H1 (cell line): ENCODE measurements at regions not wholly inside any gene's neighbourhood (a gene's known extent, or its start where the extent isn't known, plus 50 kb on each side); places are given as distances from the start of the nearest gene placed in this dataset.

Source experiments
- CTCF ChIA-PET: fragments of 300-600 bp; sonication (Branson Sonifier 250); formaldehyde crosslinking; loops from one replicate; lab custom pipeline; 2021; ENCODE audit not compliant: partially characterized antibody; lab: Charles Lee
- POLR2A ChIA-PET: fragments of 300-600 bp; sonication (Branson Sonifier 250); formaldehyde crosslinking; loops from one replicate; lab custom pipeline; 2021; ENCODE audit warnings: inconsistent platforms; ENCODE audit not compliant: partially characterized antibody; lab: Charles Lee
- DNase-seq, 2 experiments: peaks; one replicate each; pipeline versions ENCODE4 v3.0.0 to v3.0.0-alpha.2; 2010 to 2022; ENCODE audit warnings: low spot score in 2 of 2, low read depth in 1 of 2, mixed read lengths in 1 of 2
- FAIRE-seq: peaks from 2 replicates; lab custom pipeline; 2011; peaks lifted over from hg19 to GRCh38; lab: Jason Lieb, UNC
- H2AFZ ChIP-seq: 2 replicates; pipeline ENCODE4 v1.8.1; 2012; ENCODE audit warnings: low read length, inconsistent platforms
- H2AK5ac ChIP-seq: 2 replicates; pipeline ENCODE4 v1.6.1; 2013; ENCODE audit warnings: low read depth, low read length
- H2BK120ac ChIP-seq: replicated peaks from 2 replicates; pipeline ENCODE3; 2013; ENCODE audit warnings: low read depth, low read length, inconsistent platforms
- H2BK12ac ChIP-seq: 2 replicates; pipeline ENCODE4 v1.6.1; 2013; ENCODE audit warnings: low read depth, low read length
- H2BK15ac ChIP-seq: 2 replicates; pipeline ENCODE4 v1.6.1; 2013; ENCODE audit warnings: low read length
- H2BK20ac ChIP-seq: 2 replicates; pipeline ENCODE4 v1.6.1; 2013; ENCODE audit warnings: low read length
- H2BK5ac ChIP-seq: 2 replicates; pipeline ENCODE4 v1.6.1; 2013; ENCODE audit warnings: low read depth, low read length
- H3K14ac ChIP-seq: 2 replicates; pipeline ENCODE4 v1.6.1; 2013; ENCODE audit warnings: inconsistent platforms; ENCODE audit not compliant: insufficient read length
- H3K18ac ChIP-seq: 2 replicates; pipeline ENCODE4 v1.6.1; 2013; ENCODE audit warnings: low read length; ENCODE audit errors: extremely low read depth
- H3K23ac ChIP-seq: 2 replicates; pipeline ENCODE4 v1.6.1; 2013; ENCODE audit warnings: inconsistent platforms; ENCODE audit not compliant: insufficient read length
- H3K23me2 ChIP-seq: 2 replicates; pipeline ENCODE4 v1.6.1; 2013; ENCODE audit warnings: low read depth, low read length
- H3K27ac ChIP-seq: 2 replicates; pipeline ENCODE4 v1.6.1; 2011; ENCODE audit warnings: low read depth, low read length, inconsistent platforms
- H3K27me3 ChIP-seq, 4 experiments: replicated peaks in 1 of 4; 1 replicate in 1 of 4; 2 replicates in 3 of 4; pipeline versions ENCODE4 v1.6.1 to v1.8.1; 2011 to 2013; ENCODE audit warnings: low read length in 3 of 4, mild to moderate bottlenecking in 3 of 4, inconsistent platforms in 2 of 4, mixed read lengths in 2 of 4, moderate library complexity in 1 of 4; ENCODE audit not compliant: control insufficient read depth in 3 of 4, insufficient read depth in 3 of 4; ENCODE audit errors: extremely low read depth in 1 of 4
- H3K36me3 ChIP-seq, 4 experiments: 2 replicates each; pipeline versions ENCODE4 v1.6.1 to v1.8.1; 2011 to 2013; ENCODE audit warnings: mild to moderate bottlenecking in 4 of 4, low read length in 3 of 4, moderate library complexity in 2 of 4, control low read depth in 1 of 4, inconsistent platforms in 1 of 4; ENCODE audit not compliant: insufficient read depth in 4 of 4, control insufficient read depth in 2 of 4
- H3K4ac ChIP-seq: replicated peaks from 2 replicates; pipeline ENCODE3; 2013; ENCODE audit warnings: low read length, low read depth, mixed read lengths, inconsistent platforms; ENCODE audit not compliant: insufficient read length
- H3K4me1 ChIP-seq, 4 experiments: replicated peaks in 1 of 4; 1 replicate in 1 of 4; 2 replicates in 3 of 4; pipeline versions ENCODE4 v1.6.1 to v1.8.1; 2011 to 2013; ENCODE audit warnings: low read length in 3 of 4, inconsistent platforms in 2 of 4, mixed read lengths in 1 of 4; ENCODE audit not compliant: insufficient read depth in 4 of 4, control insufficient read depth in 3 of 4
- H3K4me2 ChIP-seq, 2 experiments: 2 replicates each; pipeline versions ENCODE4 v1.6.1 to v1.8.1; 2011 to 2013; ENCODE audit warnings: low read depth in 2 of 2, low read length in 2 of 2, control low read depth in 1 of 2, inconsistent platforms in 1 of 2, mild to moderate bottlenecking in 1 of 2; ENCODE audit not compliant: insufficient read depth in 1 of 2
- H3K4me3 ChIP-seq, 4 experiments: fragments of 200-600, 300-600 bp in 1 of 4; sonication (generic), shearing (Covaris generic), sonication (Bioruptor Twin) in 1 of 4; 2 replicates each; pipeline versions ENCODE4 v1.5.1 to v1.8.1; 2011 to 2016; ENCODE audit warnings: low read length in 4 of 4, low read depth in 3 of 4, control low read depth in 2 of 4, inconsistent platforms in 2 of 4, mild to moderate bottlenecking in 2 of 4, mixed read lengths in 1 of 4, moderate library complexity in 1 of 4; ENCODE audit not compliant: insufficient read depth in 2 of 4; ENCODE audit errors: extremely low read depth in 1 of 4
- H3K56ac ChIP-seq: replicated peaks from 2 replicates; pipeline ENCODE3; 2013; ENCODE audit warnings: low read depth, mild to moderate bottlenecking, mixed read lengths, low read length, inconsistent platforms; ENCODE audit not compliant: insufficient read length
- H3K79me1 ChIP-seq: 2 replicates; pipeline ENCODE4 v1.6.1; 2013; ENCODE audit warnings: low read depth, low read length, control low read depth
- H3K79me2 ChIP-seq, 2 experiments: 2 replicates each; pipeline versions ENCODE4 v1.6.1 to v1.8.1; 2012 to 2013; ENCODE audit warnings: low read length in 2 of 2, mild to moderate bottlenecking in 2 of 2, inconsistent platforms in 1 of 2; ENCODE audit not compliant: insufficient read depth in 2 of 2, control insufficient read depth in 1 of 2
- H3K9ac ChIP-seq, 4 experiments: replicated peaks in 1 of 4; 1 replicate in 1 of 4; 2 replicates in 3 of 4; pipeline versions ENCODE4 v1.6.1 to v1.8.1; 2011 to 2013; ENCODE audit warnings: low read depth in 3 of 4, low read length in 3 of 4, control low read depth in 2 of 4, mild to moderate bottlenecking in 2 of 4, moderate library complexity in 2 of 4, inconsistent platforms in 1 of 4; ENCODE audit errors: extremely low read depth in 1 of 4
- H3K9me3 ChIP-seq, 2 experiments: 2 replicates each; pipeline versions ENCODE4 v1.6.1 to v1.8.1; 2012 to 2013; ENCODE audit warnings: mild to moderate bottlenecking in 2 of 2, moderate library complexity in 2 of 2, control low read depth in 1 of 2, inconsistent platforms in 1 of 2, low read depth in 1 of 2, low read length in 1 of 2, mixed read lengths in 1 of 2; ENCODE audit not compliant: insufficient read depth in 2 of 2
- H4K20me1 ChIP-seq, 2 experiments: replicated peaks in 1 of 2; 2 replicates each; pipeline versions ENCODE3 to v1.8.1; 2011 to 2013; ENCODE audit warnings: inconsistent platforms in 2 of 2, low read length in 2 of 2, mild to moderate bottlenecking in 1 of 2; ENCODE audit not compliant: insufficient read depth in 2 of 2, control insufficient read depth in 1 of 2
- H4K5ac ChIP-seq: 2 replicates; pipeline ENCODE4 v1.6.1; 2013; ENCODE audit warnings: low read length, low read depth, mixed read lengths, inconsistent platforms; ENCODE audit not compliant: insufficient read length
- H4K8ac ChIP-seq: 2 replicates; pipeline ENCODE4 v1.8.0; 2013; ENCODE audit warnings: mild to moderate bottlenecking, moderate library complexity, low read length, inconsistent platforms; ENCODE audit not compliant: insufficient read depth; ENCODE audit errors: extremely low read depth
- H4K91ac ChIP-seq: replicated peaks from 2 replicates; pipeline ENCODE3; 2013; ENCODE audit warnings: low read length, mixed read lengths, inconsistent platforms; ENCODE audit not compliant: insufficient read length
- BRCA1 ChIP-seq: IDR thresholded peaks from 2 replicates; pipeline ENCODE4 v1.6.1; 2012; ENCODE audit warnings: low read depth, low read length, improper control_type of control experiment
- CREB1 ChIP-seq: IDR thresholded peaks from 2 replicates; pipeline ENCODE4 v1.6.1; 2012; ENCODE audit warnings: inconsistent platforms
- HDAC6 ChIP-seq: IDR thresholded peaks from one replicate; pipeline ENCODE4 v1.7.1; 2012; ENCODE audit warnings: low read depth, mild to moderate bottlenecking, inconsistent platforms, low read length, moderate library complexity
- KDM4A ChIP-seq: IDR thresholded peaks from one replicate; pipeline ENCODE4 v1.7.1; 2012; ENCODE audit warnings: low read depth, mild to moderate bottlenecking, moderate library complexity, low read length, inconsistent platforms; ENCODE audit not compliant: severe bottlenecking
- KDM5A ChIP-seq: fragments of 200-600 bp; IDR thresholded peaks from 2 replicates; pipeline ENCODE4 v1.7.1; 2012; ENCODE audit warnings: mild to moderate bottlenecking, low read length, inconsistent platforms, mixed read lengths
- MAFK ChIP-seq: IDR thresholded peaks from 2 replicates; pipeline ENCODE4 v1.6.1; 2012; ENCODE audit warnings: low read depth, mild to moderate bottlenecking, improper control_type of control experiment, low read length
- NANOG ChIP-seq: IDR thresholded peaks from 2 replicates; pipeline ENCODE4 v1.6.1; 2011; ENCODE audit warnings: low read length, low read depth, mild to moderate bottlenecking, inconsistent platforms; ENCODE audit not compliant: insufficient read depth, poor library complexity, severe bottlenecking
- POLR2AphosphoS5 ChIP-seq: IDR thresholded peaks from 2 replicates; pipeline ENCODE4 v1.6.1; 2011; ENCODE audit warnings: low read depth, low read length
- RNF2 ChIP-seq: fragments of 200-900, 300-1000 bp; sonication (generic); IDR thresholded peaks from 2 replicates; pipeline ENCODE4 v1.7.1; 2016; ENCODE audit warnings: borderline replicate concordance, low read depth, mild to moderate bottlenecking, antibody characterized with exemption, low read length; ENCODE audit not compliant: poor library complexity, severe bottlenecking; ENCODE audit errors: missing control alignments
- SP2 ChIP-seq: IDR thresholded peaks from 2 replicates; pipeline ENCODE4 v1.6.1; 2012; ENCODE audit warnings: mild to moderate bottlenecking, low read length, inconsistent platforms

DNA sequence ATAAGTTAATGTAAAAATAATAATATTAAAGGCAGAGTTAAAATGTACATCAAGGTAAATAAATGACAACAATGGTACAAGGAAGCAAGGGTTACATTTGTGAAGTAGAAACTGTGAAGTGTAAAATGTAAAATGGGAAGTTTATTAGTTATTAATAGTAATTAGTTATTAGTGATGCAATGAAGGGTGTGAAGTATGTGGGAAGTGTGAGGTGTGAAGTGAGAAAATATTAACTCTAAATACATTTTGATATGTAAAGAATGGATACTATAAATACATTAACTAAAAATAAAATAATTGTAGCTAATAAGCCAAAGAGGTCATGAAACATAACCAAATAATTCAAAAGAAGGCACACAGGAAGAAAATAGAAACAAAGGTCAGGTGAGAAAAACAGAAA is 316.4 kb downstream of the GBA3 start:
- H2AK5ac ChIP-seq: no peak overlapping the region
- H3K4me2 ChIP-seq: no peak overlapping the region
- H2BK120ac ChIP-seq: no peak overlapping the region
- no peaks in the 10 kb centered on the region for H3K4me1 ChIP-seq
- H2BK20ac ChIP-seq: no peak overlapping the region
- ChIA-PET CTCF (interaction anchor here (0.6 to 1.6 kb wide), 2 partner anchors 17 to 876 kb away, joined by 3 read pairs; no protein-coding TSS in a partner anchor), POLR2A (no interaction called here)
- H4K91ac ChIP-seq: no peak overlapping the region
- no peaks in the 10 kb centered on the region for H3K36me3 ChIP-seq
- H3K23me2 ChIP-seq: no peaks in the 10 kb centered on the region
- H4K8ac ChIP-seq: no peak overlapping the region
- no peak overlapping the region for H3K56ac ChIP-seq
- no peak overlapping the region for H3K4ac ChIP-seq
- H3K18ac ChIP-seq: no peak overlapping the region
- no peak overlapping the region for H2BK15ac ChIP-seq
- no peaks in the 10 kb centered on the region for H3K79me1 ChIP-seq
- no peak overlapping the region for H2AFZ ChIP-seq
- H3K27ac ChIP-seq: no peak overlapping the region
- FAIRE-seq: no peak
- TF ChIP-seq CREB1 (no peak), KDM4A (no peak), BRCA1 (no peak), SP2 (no peak), KDM5A (no peak), POLR2AphosphoS5 (no peak), HDAC6 (no peak), NANOG (no peak), RNF2 (no peak), MAFK (no peak)
- H3K23ac ChIP-seq: no peak overlapping the region
- no peaks in the 10 kb centered on the region for H3K9me3 ChIP-seq
- H2BK5ac ChIP-seq: no peak overlapping the region
- no peak overlapping the region for H3K9ac ChIP-seq
- DNase-seq: no peak
- H4K5ac ChIP-seq: no peak overlapping the region
- H2BK12ac ChIP-seq: no peak overlapping the region
- H3K14ac ChIP-seq: no peak overlapping the region
- H4K20me1 ChIP-seq: no peaks in the 10 kb centered on the region
- no peak overlapping the region for H3K4me3 ChIP-seq
- H3K79me2 ChIP-seq: no peaks in the 10 kb centered on the region
- H3K27me3 ChIP-seq: no peaks in the 10 kb centered on the region
